ENCODE measurements at regions not wholly inside any gene's neighbourhood (a gene's known extent, or its start where the extent isn't known, plus 50 kb on each side); places are given as distances from the start of the nearest gene placed in this dataset.

DNA sequence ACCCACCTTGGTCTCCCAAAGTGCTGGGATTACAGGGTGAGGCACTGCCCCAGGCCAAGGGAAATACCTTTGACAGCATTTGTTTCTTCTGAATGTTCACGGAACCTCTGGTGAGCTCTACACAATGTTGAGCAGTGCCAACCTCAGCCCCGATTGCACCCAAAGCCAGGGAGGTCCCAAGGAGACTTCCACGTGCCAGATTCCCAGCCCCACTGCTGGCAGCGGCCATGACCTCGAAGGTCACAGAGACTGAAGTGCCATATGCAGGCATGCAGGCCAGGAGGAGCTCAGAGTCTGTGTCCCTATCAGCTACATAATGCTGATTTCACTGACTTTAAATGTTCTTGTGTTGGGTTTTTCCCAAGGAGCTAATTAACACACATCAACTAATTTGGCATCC is 226.4 kb upstream of the FOXF1 start:
- no peak for TF ChIP-seq POLR2AphosphoS5 (IDR thresholded peaks at IDR 0.05)
- TF ChIP-seq, protein P1, sequence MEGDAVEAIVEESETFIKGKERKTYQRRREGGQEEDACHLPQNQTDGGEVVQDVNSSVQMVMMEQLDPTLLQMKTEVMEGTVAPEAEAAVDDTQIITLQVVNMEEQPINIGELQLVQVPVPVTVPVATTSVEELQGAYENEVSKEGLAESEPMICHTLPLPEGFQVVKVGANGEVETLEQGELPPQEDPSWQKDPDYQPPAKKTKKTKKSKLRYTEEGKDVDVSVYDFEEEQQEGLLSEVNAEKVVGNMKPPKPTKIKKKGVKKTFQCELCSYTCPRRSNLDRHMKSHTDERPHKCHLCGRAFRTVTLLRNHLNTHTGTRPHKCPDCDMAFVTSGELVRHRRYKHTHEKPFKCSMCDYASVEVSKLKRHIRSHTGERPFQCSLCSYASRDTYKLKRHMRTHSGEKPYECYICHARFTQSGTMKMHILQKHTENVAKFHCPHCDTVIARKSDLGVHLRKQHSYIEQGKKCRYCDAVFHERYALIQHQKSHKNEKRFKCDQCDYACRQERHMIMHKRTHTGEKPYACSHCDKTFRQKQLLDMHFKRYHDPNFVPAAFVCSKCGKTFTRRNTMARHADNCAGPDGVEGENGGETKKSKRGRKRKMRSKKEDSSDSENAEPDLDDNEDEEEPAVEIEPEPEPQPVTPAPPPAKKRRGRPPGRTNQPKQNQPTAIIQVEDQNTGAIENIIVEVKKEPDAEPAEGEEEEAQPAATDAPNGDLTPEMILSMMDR (IDR thresholded peaks at IDR 0.05): no peak
- no peak for TF ChIP-seq EP300 (IDR thresholded peaks at IDR 0.05)

Data from sigmoid colon (tissue), 4 donors.